OCI-LY7 (cell line): ENCODE measurements at regions not wholly inside any gene's neighbourhood (a gene's known extent, or its start where the extent isn't known, plus 50 kb on each side); places are given as distances from the start of the nearest gene placed in this dataset.

ENCODE experiments used
- BruUV-seq: library from RNA; stranded (reverse); fragments of 400-500 nt; replicated peaks from 2 replicates; lab custom pipeline; 2021; lab: Mats Ljungman, UMichigan
- CTCF ChIA-PET: fragments of 300-600 bp; sonication (Branson Sonifier 250); formaldehyde crosslinking; loops from one replicate; lab custom pipeline; 2022; ENCODE audit warnings: antibody characterized with exemption; ENCODE audit not compliant: unreplicated experiment; lab: Charles Lee
- POLR2A ChIA-PET: fragments of 300-600 bp; sonication (Branson Sonifier 250); formaldehyde crosslinking; loops from one replicate; lab custom pipeline; 2022; ENCODE audit warnings: antibody characterized with exemption; lab: Charles Lee
- DNase-seq: peaks from one replicate; pipeline ENCODE4 v3.0.0-alpha.2; 2015; ENCODE audit warnings: low spot score
- H2AFZ ChIP-seq: fragments of 200-600 bp; sonication (generic), shearing (Covaris generic); 2 replicates; pipeline ENCODE4 v1.6.1; 2014; ENCODE audit warnings: mild to moderate bottlenecking, antibody characterized with exemption, low read length, moderate library complexity
- H3K27ac ChIP-seq: fragments of 200-600 bp; sonication (generic); 2 replicates; pipeline ENCODE4 v1.5.1; 2014; ENCODE audit warnings: mixed run types, low read depth, mild to moderate bottlenecking, moderate library complexity, low read length, inconsistent platforms; ENCODE audit not compliant: poor library complexity, severe bottlenecking
- H3K36me3 ChIP-seq: fragments of 200-600 bp; sonication (generic); 2 replicates; pipeline ENCODE4 v1.6.1; 2014; ENCODE audit warnings: mild to moderate bottlenecking, antibody characterized with exemption, low read length, moderate library complexity, mixed read lengths; ENCODE audit not compliant: insufficient read depth
- H3K4me1 ChIP-seq: fragments of 200-600 bp; sonication (generic); 2 replicates; pipeline ENCODE4 v1.5.1; 2014; ENCODE audit warnings: mild to moderate bottlenecking, low read length; ENCODE audit not compliant: insufficient read depth, poor library complexity, severe bottlenecking
- H3K4me2 ChIP-seq: fragments of 200-600 bp; sonication (generic); 2 replicates; pipeline ENCODE4 v1.6.1; 2014; ENCODE audit warnings: mild to moderate bottlenecking, low read length
- H3K4me3 ChIP-seq: fragments of 200-600 bp; sonication (generic); 2 replicates; pipeline ENCODE4 v1.5.1; 2014; ENCODE audit warnings: mild to moderate bottlenecking, low read depth, low read length; ENCODE audit not compliant: poor library complexity, severe bottlenecking
- H3K79me2 ChIP-seq: fragments of 200-600 bp; sonication (generic); 2 replicates; pipeline ENCODE4 v1.6.1; 2016; ENCODE audit warnings: low read depth, mild to moderate bottlenecking, low read length, moderate library complexity, mixed read lengths; ENCODE audit not compliant: insufficient read depth
- H3K9me2 ChIP-seq: fragments of 200-600 bp; sonication (generic); 2 replicates; pipeline ENCODE4 v1.6.1; 2016; ENCODE audit warnings: mild to moderate bottlenecking, low read length, mixed read lengths; ENCODE audit not compliant: insufficient read depth
- H3K9me3 ChIP-seq: fragments of 200-600 bp; sonication (generic); 2 replicates; pipeline ENCODE4 v1.6.1; 2014; ENCODE audit warnings: mild to moderate bottlenecking, mixed run types, low read length, mixed read lengths
- H4K20me1 ChIP-seq: fragments of 200-600 bp; sonication (generic); 2 replicates; pipeline ENCODE4 v1.6.1; 2014; ENCODE audit warnings: mild to moderate bottlenecking, antibody characterized with exemption, low read length, moderate library complexity, mixed read lengths; ENCODE audit not compliant: insufficient read depth
- CTCF ChIP-seq: fragments of 200-600 bp; sonication (generic); conservative IDR thresholded peaks from 2 replicates; pipeline ENCODE4 v1.5.1; 2014; ENCODE audit warnings: mild to moderate bottlenecking, antibody characterized with exemption, low read length, moderate library complexity, mixed read lengths
- EZH2phosphoT487 ChIP-seq: fragments of 200-600 bp; sonication (generic); IDR thresholded peaks from 2 replicates; pipeline ENCODE4 v1.6.1; 2018; ENCODE audit warnings: low read depth, borderline replicate concordance, mild to moderate bottlenecking, mixed run types, antibody characterized with exemption, low read length, moderate library complexity, mixed read lengths
- intact Hi-C: fragments of 100-400 bp; cut with micrococcal nuclease; formaldehyde crosslinking; loops from one replicate; pipeline ENCODE4 v1.10.0; 2022; ENCODE audit not compliant: unreplicated experiment

- Histone ChIP-seq H3K4me2 (no peak overlapping the region), H2AFZ (no peak overlapping the region), H3K4me1 (no peaks in the 10 kb centered on the region), H3K9me2 (no peaks in the 10 kb centered on the region), H4K20me1 (no peaks in the 10 kb centered on the region), H3K79me2 (no peaks in the 10 kb centered on the region), H3K9me3 (no peaks in the 10 kb centered on the region), H3K4me3 (no peak overlapping the region), H3K27ac (no peak overlapping the region), H3K36me3 (no peaks in the 10 kb centered on the region)
- TF ChIP-seq EZH2phosphoT487 (no peak), CTCF (no peak)
- no peak for DNase-seq
- ChIA-PET POLR2A (no interaction called here), CTCF (no interaction called here)
- intact Hi-C loops = no loop called here
- BruUV-seq = no TSS peak
These were observed 279.0 kb downstream of the PMP22 start for GRCh38 chr17:14986127-14986526.

- ChIA-PET CTCF (no interaction called here), POLR2A (no interaction called here)
These were observed 292.3 kb downstream of the PMP22 start for GRCh38 chr17:14972844-14973243.

GRCh38 chr17:14971054-14971453, 294.1 kb downstream of the PMP22 start:
- TF ChIP-seq CTCF (no peak), EZH2phosphoT487 (no peak)
- Histone ChIP-seq H3K9me3 (no peaks in the 10 kb centered on the region), H3K4me3 (no peak overlapping the region), H3K4me1 (no peaks in the 10 kb centered on the region), H3K9me2 (no peaks in the 10 kb centered on the region), H4K20me1 (no peaks in the 10 kb centered on the region), H3K79me2 (no peaks in the 10 kb centered on the region), H3K4me2 (no peak overlapping the region), H3K36me3 (no peaks in the 10 kb centered on the region), H2AFZ (no peak overlapping the region), H3K27ac (no peak overlapping the region)
- ChIA-PET CTCF (no interaction called here), POLR2A (no interaction called here)
- no peak for DNase-seq
- no TSS peak for BruUV-seq
- intact Hi-C loops = no loop called here

More at GRCh38 chr17:14972844-14973243, 292.3 kb downstream of the PMP22 start:
- Histone ChIP-seq H3K79me2 (no peaks in the 10 kb centered on the region), H3K9me3 (no peaks in the 10 kb centered on the region), H3K4me2 (no peak overlapping the region), H2AFZ (no peak overlapping the region), H3K9me2 (no peaks in the 10 kb centered on the region), H3K36me3 (no peaks in the 10 kb centered on the region), H3K4me3 (no peak overlapping the region), H3K27ac (no peak overlapping the region), H3K4me1 (no peaks in the 10 kb centered on the region), H4K20me1 (no peaks in the 10 kb centered on the region)
- DNase-seq = no peak
- intact Hi-C loops = no loop called here
- no TSS peak for BruUV-seq
- TF ChIP-seq EZH2phosphoT487 (no peak), CTCF (no peak)
